GM21515 (cell line): ENCODE measurements at regions not wholly inside any gene's neighbourhood (a gene's known extent, or its start where the extent isn't known, plus 50 kb on each side); places are given as distances from the start of the nearest gene placed in this dataset.

Experiments used
- ATAC-seq: cut with Tn5 transposase; IDR thresholded peaks from one replicate; pipeline ENCODE4 v1.9.1; 2021; ENCODE audit not compliant: unreplicated experiment

DNA sequence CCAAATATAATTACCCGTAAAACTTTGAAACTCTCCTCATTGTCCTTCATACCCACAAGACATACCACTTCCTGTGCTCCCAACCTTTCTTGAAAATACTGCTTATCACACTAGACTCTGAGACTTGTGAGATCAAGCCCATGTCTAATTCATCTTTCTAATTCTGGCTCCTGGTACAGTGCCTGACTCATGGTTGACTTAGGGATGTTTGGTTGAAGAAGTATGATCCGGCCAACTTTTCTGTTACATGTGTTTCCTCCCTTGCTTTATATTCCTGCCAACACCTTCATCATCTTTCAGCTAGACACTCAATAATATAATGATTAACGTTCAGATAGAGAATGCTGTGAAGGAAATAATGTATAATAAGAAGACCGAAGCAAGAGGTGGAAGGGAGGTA is 58.2 kb downstream of the MEX3B start:
- ATAC-seq: no peak

GRCh38 chr15:81983497-81983896 is 62.3 kb downstream of the MEX3B start:
- no peak for ATAC-seq

DNA sequence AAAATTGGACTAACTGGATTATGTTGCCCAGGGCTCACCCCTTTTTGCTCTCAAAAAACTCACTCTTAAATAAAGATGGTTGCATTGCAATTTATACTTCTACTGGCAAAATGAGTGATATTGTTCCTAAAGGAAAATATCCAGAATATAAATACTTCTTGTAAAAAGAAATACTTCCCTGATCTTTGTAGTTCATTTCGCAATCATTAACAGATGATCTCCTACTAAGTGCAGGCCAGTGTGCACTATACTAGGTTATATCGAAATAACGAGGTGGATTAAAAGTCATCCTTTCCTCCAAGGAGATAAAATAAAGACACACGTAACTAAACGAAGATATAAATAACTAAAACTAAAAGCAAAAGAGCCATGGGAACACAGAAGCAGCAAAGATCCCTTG is 63.0 kb downstream of the MEX3B start:
- ATAC-seq: no peak

GRCh38 chr15:81981908-81982307 is 63.9 kb downstream of the MEX3B start:
- ATAC-seq: no peak

- no peak for ATAC-seq
These were observed 68.4 kb downstream of the MEX3B start for GRCh38 chr15:81977464-81977863.

- no peak for ATAC-seq
These were observed 77.1 kb downstream of the MEX3B start for GRCh38 chr15:81968691-81969090.

- no peak for ATAC-seq
These were observed 79.2 kb downstream of the MEX3B start for GRCh38 chr15:81966631-81967030.

- ATAC-seq: no peak
These were observed 83.3 kb downstream of the MEX3B start for GRCh38 chr15:81962482-81962881.

GRCh38 chr15:81959196-81959595 is 86.6 kb downstream of the MEX3B start:
- no peak for ATAC-seq

GRCh38 chr15:81957698-81958097 is 88.1 kb downstream of the MEX3B start:
- ATAC-seq: no peak

GRCh38 chr15:81955382-81956062 is 90.3 kb downstream of the MEX3B start:
- no peak for ATAC-seq

DNA sequence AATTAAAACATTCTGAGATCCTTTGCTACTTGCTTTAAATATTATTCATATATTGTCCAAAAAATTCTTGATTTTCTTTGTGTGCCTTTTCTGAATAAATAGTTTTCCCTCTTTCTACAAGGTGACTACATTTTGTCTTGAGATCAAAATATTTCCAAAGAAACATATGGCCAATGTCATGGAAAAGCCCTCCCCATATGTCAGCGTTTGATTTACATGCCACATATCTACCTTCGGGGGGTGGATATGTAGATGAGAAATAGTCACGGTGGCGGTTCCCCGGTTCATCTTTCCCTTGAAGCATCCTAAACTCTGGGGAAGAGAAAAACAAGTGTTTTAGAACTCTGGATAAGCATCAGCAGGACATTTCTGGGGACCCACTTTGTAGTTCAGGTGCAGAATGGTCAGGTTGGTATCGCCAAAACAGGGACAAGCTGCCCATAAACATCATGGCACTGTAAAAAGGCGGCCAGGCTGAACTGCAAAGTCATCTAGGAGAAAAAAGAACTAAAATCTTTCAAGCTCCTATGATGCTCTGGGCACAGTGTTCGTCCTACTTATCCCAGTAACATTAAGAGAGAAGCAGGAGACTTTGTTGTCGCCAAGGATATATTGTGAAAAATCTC is 91.5 kb downstream of the MEX3B start:
- ATAC-seq: no peak

DNA sequence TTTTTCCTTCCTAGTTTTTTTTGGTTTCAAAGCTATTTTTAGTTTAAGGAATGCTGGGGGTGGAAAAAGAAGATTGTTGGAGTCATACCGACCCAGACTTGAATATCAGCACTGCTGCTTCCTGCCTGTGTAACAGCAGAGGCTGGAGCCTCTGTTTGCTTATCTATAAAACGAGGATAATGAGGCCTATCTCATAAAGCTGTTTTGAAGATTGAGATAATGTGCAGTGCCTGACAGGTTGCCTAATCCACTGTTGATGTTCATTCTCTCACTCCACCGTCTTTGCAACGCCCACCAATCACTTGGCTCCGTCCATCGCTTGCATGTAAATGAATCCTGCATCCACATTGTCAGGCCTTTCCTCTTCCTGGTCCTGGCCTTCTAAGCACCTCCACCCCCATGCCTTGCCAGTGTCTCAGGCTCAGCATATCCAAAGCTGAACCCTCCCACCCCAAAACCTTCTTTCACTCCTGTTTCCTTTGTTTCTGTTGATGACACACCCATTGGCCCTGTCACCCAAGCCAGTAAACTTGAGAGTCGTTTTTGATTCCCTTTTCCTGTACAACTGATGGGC is 94.9 kb downstream of the MEX3B start:
- no peak for ATAC-seq

DNA sequence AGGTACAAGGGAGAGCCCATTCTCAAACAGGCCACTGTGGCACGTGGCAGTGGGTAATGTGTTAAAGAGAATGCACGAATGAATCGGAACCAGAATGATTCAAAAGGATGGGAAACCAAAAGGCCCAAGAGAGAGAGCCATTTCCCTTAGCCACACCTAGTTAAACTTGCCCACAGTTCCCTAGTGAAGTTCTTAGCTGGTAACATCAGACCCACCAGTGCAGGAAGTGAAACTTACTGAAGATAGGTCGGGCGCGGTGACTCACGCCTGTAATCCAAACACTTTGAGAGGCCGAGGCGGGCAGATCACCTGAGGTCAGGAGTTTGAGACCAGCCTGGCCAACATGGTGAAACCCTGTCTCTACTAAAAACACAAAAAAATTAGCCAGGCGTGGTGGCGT is 97.1 kb downstream of the MEX3B start:
- no peak for ATAC-seq

DNA sequence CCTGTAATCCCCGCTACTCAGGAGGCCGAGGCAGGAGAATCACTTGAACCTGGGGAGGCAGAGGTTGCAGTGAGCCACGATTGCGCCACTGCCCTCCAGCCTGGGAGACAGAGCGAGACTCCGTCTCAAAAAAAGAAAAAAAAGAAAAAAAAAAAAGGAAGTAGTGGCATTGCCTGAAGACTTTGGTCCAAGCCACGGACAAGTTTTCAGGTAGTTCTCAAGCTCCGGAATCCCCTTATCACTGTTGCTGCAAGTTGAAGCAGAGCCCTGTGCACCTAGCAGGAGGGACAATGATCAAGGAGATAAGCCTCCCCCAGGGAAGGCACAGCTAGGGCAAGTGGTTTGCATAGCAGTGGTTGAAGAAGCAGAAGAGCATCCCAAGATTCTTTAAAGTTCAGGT is 97.6 kb downstream of the MEX3B start:
- no peak for ATAC-seq

- no peak for ATAC-seq
These were observed 98.3 kb downstream of the MEX3B start for GRCh38 chr15:81947548-81947947.

DNA sequence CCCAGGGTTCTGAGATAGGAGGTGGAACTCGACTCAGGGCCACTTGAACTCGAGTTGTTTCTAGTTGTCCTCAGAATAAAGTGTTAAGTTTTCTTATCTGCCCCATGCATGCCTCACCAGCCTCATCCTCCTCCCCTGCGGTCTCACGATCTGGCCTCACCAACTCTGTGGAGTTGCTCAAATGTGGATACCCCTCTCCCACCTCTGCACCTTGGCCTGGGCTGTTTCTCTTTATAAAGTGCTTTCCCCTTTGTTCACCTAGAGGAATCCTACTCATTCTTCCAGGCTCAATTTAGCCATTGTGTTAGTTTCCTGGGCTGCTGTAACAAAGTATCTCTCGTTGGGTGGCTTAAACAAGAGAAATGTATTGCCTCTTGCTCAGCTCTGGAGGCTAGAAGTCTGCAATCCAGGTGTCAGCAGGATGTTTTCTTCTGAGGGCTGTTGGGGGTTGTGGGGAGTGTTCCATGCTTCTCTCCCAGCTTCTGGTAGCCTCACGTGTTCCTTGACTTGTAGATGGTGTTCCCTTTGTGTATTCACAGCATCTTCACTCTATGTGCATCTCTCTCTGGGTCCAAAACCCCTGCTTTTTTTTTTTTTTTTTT is 100.7 kb downstream of the MEX3B start:
- no peak for ATAC-seq

- ATAC-seq: no peak
These were observed 103.1 kb downstream of the MEX3B start for GRCh38 chr15:81942655-81943195.

GRCh38 chr15:81942157-81942556 is 103.7 kb downstream of the MEX3B start:
- ATAC-seq: no peak

GRCh38 chr15:81941479-81941878 is 104.3 kb downstream of the MEX3B start:
- no peak for ATAC-seq

DNA sequence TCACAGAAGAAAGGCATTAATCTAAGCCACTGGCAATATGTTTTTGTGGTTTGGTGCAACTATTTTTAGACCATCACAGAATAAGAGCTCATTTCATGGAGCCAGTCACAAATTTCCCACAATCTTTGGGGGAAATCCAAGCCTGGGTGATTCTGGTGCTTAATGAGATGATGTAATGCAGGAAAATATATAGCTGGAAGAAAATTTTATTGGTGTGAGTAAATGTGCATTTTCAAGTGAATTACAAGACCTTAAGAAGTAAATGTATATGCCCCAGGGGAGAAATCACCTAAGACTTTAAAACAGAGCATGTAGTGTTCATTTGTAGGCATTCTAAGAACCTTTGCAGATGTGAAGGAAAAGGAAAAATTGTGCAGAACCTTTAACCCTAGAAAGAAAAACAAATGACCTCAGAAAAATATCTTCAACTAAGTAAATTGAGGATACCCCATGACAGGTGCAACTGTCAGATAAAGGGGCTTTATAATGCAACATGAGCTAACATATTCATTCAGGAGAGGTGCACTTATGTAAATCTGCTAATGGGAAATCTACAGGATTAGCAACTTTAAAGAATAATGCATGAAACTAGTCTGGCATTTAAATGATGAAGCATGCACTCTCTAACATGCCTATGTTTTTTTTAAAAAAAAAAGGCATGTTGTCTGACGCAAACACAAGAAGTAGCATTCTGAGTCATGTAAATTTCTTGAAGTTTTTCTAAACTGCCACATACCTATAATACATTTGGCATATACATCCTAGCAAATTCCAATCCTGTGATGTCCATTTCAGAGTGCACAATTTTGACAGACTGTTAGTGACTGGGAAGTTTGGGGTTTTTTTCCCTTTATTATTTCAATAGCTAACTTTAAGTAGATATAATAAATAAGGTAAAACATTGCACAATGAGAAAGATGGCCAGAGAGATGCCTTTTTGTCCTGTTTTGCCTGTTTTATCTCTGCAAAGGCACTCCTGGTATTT is 105.1 kb downstream of the MEX3B start:
- ATAC-seq: no peak
